B cell (primary cell): ENCODE measurements at regions not wholly inside any gene's neighbourhood (a gene's known extent, or its start where the extent isn't known, plus 50 kb on each side); places are given as distances from the start of the nearest gene placed in this dataset.

Experiments
- ATAC-seq: fragments of 200-7000 bp; cut with Tn5 transposase; one replicate; pipeline ENCODE4 v1.10.0; 2021; ENCODE audit warnings: low read depth, mild to moderate bottlenecking, moderate number of reproducible peaks, moderate library complexity
- CTCF ChIA-PET: fragments of 350-600 bp; sonication (Branson Sonifier 250); formaldehyde crosslinking; loops from one replicate; lab custom pipeline; 2021; ENCODE audit warnings: antibody characterized with exemption, inconsistent platforms; lab: Charles Lee
- POLR2A ChIA-PET: fragments of 350-600 bp; sonication (Branson Sonifier 250); formaldehyde crosslinking; loops from one replicate; lab custom pipeline; 2021; ENCODE audit warnings: antibody characterized with exemption; lab: Charles Lee
- DNase-seq: peaks from one replicate; pipeline ENCODE4 v3.0.0; 2013
- H2AFZ ChIP-seq: 2 replicates; pipeline ENCODE4 v1.6.1; 2012; ENCODE audit warnings: mild to moderate bottlenecking, low read depth, low read length; ENCODE audit not compliant: insufficient read depth, poor library complexity, severe bottlenecking
- H3K27ac ChIP-seq, 2 donors: 1 replicate in 1 of 2; 2 replicates in 1 of 2; pipeline ENCODE4 v1.5.1; 2012 to 2013; ENCODE audit warnings: low read length in 2 of 2, mild to moderate bottlenecking in 2 of 2, moderate library complexity in 1 of 2
- H3K27me3 ChIP-seq, 4 experiments: fragments of 200-600 bp in 1 of 4; sonication (generic) in 1 of 4; replicated peaks in 1 of 4; 1 replicate in 2 of 4; 2 replicates in 2 of 4; pipeline versions ENCODE4 v1.6.1 to v1.7.0; 2013 to 2016; ENCODE audit warnings: low read length in 3 of 4, mild to moderate bottlenecking in 2 of 4, mixed read lengths in 1 of 4, moderate library complexity in 1 of 4; ENCODE audit not compliant: insufficient read depth in 4 of 4, control insufficient read depth in 3 of 4; ENCODE audit errors: control extremely low read depth in 1 of 4
- H3K36me3 ChIP-seq, 2 experiments: replicated peaks in 1 of 2; 1 replicate in 1 of 2; 2 replicates in 1 of 2; pipeline versions ENCODE4 v1.6.1 to v1.7.1; 2013; ENCODE audit warnings: low read length in 1 of 2; ENCODE audit not compliant: insufficient read depth in 2 of 2, control insufficient read depth in 1 of 2; ENCODE audit errors: control extremely low read depth in 1 of 2, extremely low read depth in 1 of 2
- H3K4me1 ChIP-seq, 2 donors: fragments of 200-600 bp in 1 of 2; sonication (generic) in 1 of 2; 1 replicate in 1 of 2; 2 replicates in 1 of 2; pipeline versions ENCODE4 v1.5.1 to v1.6.1; 2013 to 2017; ENCODE audit warnings: low read length in 2 of 2; ENCODE audit not compliant: control insufficient read depth in 2 of 2, insufficient read depth in 2 of 2
- H3K4me2 ChIP-seq: replicated peaks from 2 replicates; pipeline ENCODE3; 2012; ENCODE audit warnings: mild to moderate bottlenecking, low read depth, low read length; ENCODE audit not compliant: poor library complexity, severe bottlenecking
- H3K4me3 ChIP-seq, 5 experiments: fragments of 200-600 bp in 1 of 5; sonication (generic) in 1 of 5; 1 replicate in 3 of 5; 2 replicates in 2 of 5; pipeline versions ENCODE4 v1.5.1 to v1.7.0; 2011 to 2016; ENCODE audit warnings: low read length in 4 of 5, mild to moderate bottlenecking in 4 of 5, low read depth in 2 of 5, control low read depth in 1 of 5, moderate library complexity in 1 of 5; ENCODE audit not compliant: insufficient read depth in 1 of 5; ENCODE audit errors: control extremely low read depth in 1 of 5, extremely low read depth in 1 of 5
- H3K79me2 ChIP-seq: fragments of 200-600 bp; sonication (generic); one replicate; pipeline ENCODE4 v1.6.0; 2016; ENCODE audit warnings: low read length; ENCODE audit not compliant: control insufficient read depth, insufficient read depth
- H3K9ac ChIP-seq: fragments of 200-600 bp; sonication (generic); 2 replicates; pipeline ENCODE4 v1.6.1; 2017; ENCODE audit warnings: mild to moderate bottlenecking, low read length, moderate library complexity
- H3K9me3 ChIP-seq, 3 donors: one replicate each; pipeline versions ENCODE4 v1.6.1 to v1.7.1; 2013; ENCODE audit warnings: low read length in 2 of 3; ENCODE audit not compliant: control insufficient read depth in 2 of 3, insufficient read depth in 1 of 3; ENCODE audit errors: control extremely low read depth in 1 of 3
- H4K20me1 ChIP-seq: 2 replicates; pipeline ENCODE4 v1.6.0; 2012; ENCODE audit warnings: mild to moderate bottlenecking, low read length; ENCODE audit not compliant: insufficient read depth, control insufficient read depth, poor library complexity, severe bottlenecking
- H3K27ac Mint-ChIP-seq: one replicate; pipeline ENCODE4 v1.8.0; 2021; ENCODE audit warnings: mixed read lengths
- H3K27me3 Mint-ChIP-seq: one replicate; pipeline ENCODE4 v1.8.0; 2021; ENCODE audit warnings: mixed read lengths
- H3K4me1 Mint-ChIP-seq: one replicate; pipeline ENCODE4 v1.8.0; 2021; ENCODE audit warnings: mixed read lengths
- H3K4me3 Mint-ChIP-seq: one replicate; pipeline ENCODE4 v1.8.0; 2021; ENCODE audit warnings: mixed read lengths
- H3K9me3 Mint-ChIP-seq: one replicate; pipeline ENCODE4 v1.8.0; 2022; ENCODE audit warnings: mixed read lengths; ENCODE audit not compliant: insufficient read depth
- CTCF ChIP-seq: fragments of 200-600 bp; IDR thresholded peaks from one replicate; pipeline ENCODE4 v1.8.0; 2022; ENCODE audit warnings: antibody characterized with exemption, mild to moderate bottlenecking
- EZH2 ChIP-seq: IDR thresholded peaks from 2 replicates; pipeline ENCODE4 v1.6.1; 2012; ENCODE audit warnings: borderline replicate concordance, low read depth, mild to moderate bottlenecking, moderate library complexity, low read length; ENCODE audit not compliant: insufficient read depth, poor library complexity, severe bottlenecking
- WGBS: methylation state at CpG from one replicate; pipeline ENCODE4 v1.1.5; 2013; ENCODE audit warnings: missing lambda C conversion rate; ENCODE audit not compliant: insufficient coverage; 5-methylcytosine and 5-hydroxymethylcytosine counted together
- intact Hi-C: fragments of 100-400 bp; cut with micrococcal nuclease; formaldehyde crosslinking; loops from one replicate; pipeline ENCODE4 v1.10.0; 2022

GRCh38 chr9:87442451-87442850 lies 55.2 kb upstream of the DAPK1 start:
- intact Hi-C loops, result no loop called here
- Mint-ChIP-seq H3K9me3 (no peaks in the 10 kb centered on the region), H3K27ac (no peak overlapping the region), H3K4me1 (peaks cover 5% of the 10 kb centered on the region), H3K27me3 (no peaks in the 10 kb centered on the region), H3K4me3 (no peak overlapping the region)
- no peak overlapping the region for H3K4me3 ChIP-seq
- H3K36me3 ChIP-seq, result no peaks in the 10 kb centered on the region
- POLR2A ChIA-PET, result no interaction called here
- WGBS, result 67% methylated on average over 2 of the region's 2 CpGs
- H2AFZ ChIP-seq, result no peak overlapping the region
- ATAC-seq, result no peak
- H3K4me1 ChIP-seq, result peaks cover 0 to 6% of the 10 kb centered on the region in 2 donors
- no peak overlapping the region for H3K4me2 ChIP-seq
- CTCF ChIA-PET, result no interaction called here
- H3K79me2 ChIP-seq, result no peaks in the 10 kb centered on the region
- no peaks in the 10 kb centered on the region for H3K9me3 ChIP-seq
- H4K20me1 ChIP-seq, result no peaks in the 10 kb centered on the region
- TF ChIP-seq EZH2 (no peak), CTCF (no peak)
- no peak for DNase-seq
- H3K27me3 ChIP-seq, result no peaks in the 10 kb centered on the region
- H3K27ac ChIP-seq, result no peak overlapping the region
- no peak overlapping the region for H3K9ac ChIP-seq

- H2AFZ ChIP-seq, result no peak overlapping the region
- no peak overlapping the region for H3K9ac ChIP-seq
- H3K27me3 ChIP-seq, result no peaks in the 10 kb centered on the region
- no peak for TF ChIP-seq EZH2
- no peak for TF ChIP-seq CTCF
- H3K36me3 ChIP-seq, result no peaks in the 10 kb centered on the region
- ChIA-PET POLR2A (no interaction called here), CTCF (no interaction called here)
- 100% methylated on average over 1 of the region's 2 CpGs for WGBS
- no peaks in the 10 kb centered on the region for H4K20me1 ChIP-seq
- Mint-ChIP-seq H3K4me3 (no peak overlapping the region), H3K9me3 (no peaks in the 10 kb centered on the region), H3K27me3 (no peaks in the 10 kb centered on the region), H3K27ac (no peak overlapping the region), H3K4me1 (peaks cover 5% of the 10 kb centered on the region)
- no peak overlapping the region for H3K27ac ChIP-seq
- peaks cover 0 to 6% of the 10 kb centered on the region in 2 donors for H3K4me1 ChIP-seq
- no peak overlapping the region for H3K4me3 ChIP-seq
- no peak for ATAC-seq
- no peak for DNase-seq
- H3K4me2 ChIP-seq, result no peak overlapping the region
- H3K79me2 ChIP-seq, result no peaks in the 10 kb centered on the region
- H3K9me3 ChIP-seq, result no peaks in the 10 kb centered on the region
- intact Hi-C loops, result no loop called here
These were observed 54.7 kb upstream of the DAPK1 start for GRCh38 chr9:87443006-87443405.
